GM18951 (cell line): ENCODE measurements at regions not wholly inside any gene's neighbourhood (a gene's known extent, or its start where the extent isn't known, plus 50 kb on each side); places are given as distances from the start of the nearest gene placed in this dataset.

Source experiments
- POLR2A ChIP-seq: IDR thresholded peaks from 4 replicates; pipeline ENCODE4 v1.6.1; 2011; ENCODE audit warnings: mild to moderate bottlenecking; ENCODE audit not compliant: insufficient read length, insufficient read depth; ENCODE audit errors: extremely low read depth
- in situ Hi-C: fragments of 300-500 bp; cut with MboI; formaldehyde crosslinking; loops from one replicate; pipeline ENCODE4 v1.12.0; 2022; ENCODE audit warnings: low sequenced_read_pairs, mixed read lengths, inconsistent platforms; ENCODE audit not compliant: unreplicated experiment

- in situ Hi-C loops, result no loop called here
- no peak for TF ChIP-seq POLR2A
Observed at GRCh38 chr17:63370696-63371095, 75.4 kb downstream of the CYB561 start.

GRCh38 chr17:63376949-63377348 lies 69.2 kb downstream of the CYB561 start:
- in situ Hi-C loops, result loop anchor here (25.0 kb wide), 2 partner anchors 290 to 690 kb away; no protein-coding TSS in a partner anchor
- no peak for TF ChIP-seq POLR2A

- in situ Hi-C loops, result loop anchor here (25.0 kb wide), 2 partner anchors 291 to 691 kb away; no protein-coding TSS in a partner anchor
- TF ChIP-seq POLR2A, result no peak
Observed at GRCh38 chr17:63378411-63379375, 67.4 kb downstream of the CYB561 start.

GRCh38 chr17:63379636-63380035 lies 66.5 kb downstream of the CYB561 start:
- in situ Hi-C loops, result loop anchor here (25.0 kb wide), 2 partner anchors 292 to 692 kb away; no protein-coding TSS in a partner anchor
- no peak for TF ChIP-seq POLR2A

- no peak for TF ChIP-seq POLR2A
- in situ Hi-C loops, result loop anchor here (25.0 kb wide), 2 partner anchors 294 to 694 kb away; no protein-coding TSS in a partner anchor
Observed at GRCh38 chr17:63381101-63381729, 64.9 kb downstream of the CYB561 start.

GRCh38 chr17:63382136-63382535 lies 64.0 kb downstream of the CYB561 start:
- in situ Hi-C loops, result loop anchor here (25.0 kb wide), 2 partner anchors 295 to 695 kb away; no protein-coding TSS in a partner anchor

More at GRCh38 chr17:63382136-63382535, 64.0 kb downstream of the CYB561 start:
- TF ChIP-seq POLR2A, result no peak
